HG02759 (cell line): ENCODE measurements at regions not wholly inside any gene's neighbourhood (a gene's known extent, or its start where the extent isn't known, plus 50 kb on each side); places are given as distances from the start of the nearest gene placed in this dataset.

Source experiments
- ATAC-seq: cut with Tn5 transposase; IDR thresholded peaks from one replicate; pipeline ENCODE4 v1.9.1; 2021; ENCODE audit warnings: mild to moderate bottlenecking, moderate library complexity; ENCODE audit not compliant: unreplicated experiment

- ATAC-seq, result no peak
These were observed 263.2 kb upstream of the ZP4 start for GRCh38 chr1:238153939-238154338.

GRCh38 chr1:238153253-238153652 is 262.5 kb upstream of the ZP4 start:
- ATAC-seq, result no peak

- ATAC-seq, result no peak
These were observed 261.4 kb upstream of the ZP4 start for GRCh38 chr1:238152119-238152518.

GRCh38 chr1:238143038-238143437 is 252.3 kb upstream of the ZP4 start:
- no peak for ATAC-seq

- ATAC-seq, result no peak
These were observed 250.6 kb upstream of the ZP4 start for GRCh38 chr1:238141353-238141752.

GRCh38 chr1:238139713-238140112 is 249.0 kb upstream of the ZP4 start:
- ATAC-seq, result no peak

- no peak for ATAC-seq
These were observed 247.4 kb upstream of the ZP4 start for GRCh38 chr1:238138059-238138626.

GRCh38 chr1:238135708-238136664 is 245.3 kb upstream of the ZP4 start:
- ATAC-seq, result no peak

- ATAC-seq, result no peak
These were observed 239.0 kb upstream of the ZP4 start for GRCh38 chr1:238129677-238130076.

- ATAC-seq, result no peak
These were observed 232.5 kb upstream of the ZP4 start for GRCh38 chr1:238123201-238123600.

GRCh38 chr1:238119861-238120260 is 229.1 kb upstream of the ZP4 start:
- ATAC-seq, result no peak

GRCh38 chr1:238119060-238119459 is 228.3 kb upstream of the ZP4 start:
- ATAC-seq, result no peak

- no peak for ATAC-seq
These were observed 225.1 kb upstream of the ZP4 start for GRCh38 chr1:238115852-238116251.

- ATAC-seq, result no peak
These were observed 222.4 kb upstream of the ZP4 start for GRCh38 chr1:238112952-238113621.

- no peak for ATAC-seq
These were observed 220.8 kb upstream of the ZP4 start for GRCh38 chr1:238111516-238111915.

GRCh38 chr1:238111081-238111480 is 220.4 kb upstream of the ZP4 start:
- ATAC-seq, result no peak

GRCh38 chr1:238108417-238108816 is 217.7 kb upstream of the ZP4 start:
- ATAC-seq, result no peak

- ATAC-seq, result no peak
These were observed 216.6 kb upstream of the ZP4 start for GRCh38 chr1:238107322-238107721.

GRCh38 chr1:238104752-238105151 is 214.0 kb upstream of the ZP4 start:
- no peak for ATAC-seq

GRCh38 chr1:238101923-238102322 is 211.2 kb upstream of the ZP4 start:
- ATAC-seq, result no peak

- no peak for ATAC-seq
These were observed 209.1 kb upstream of the ZP4 start for GRCh38 chr1:238099871-238100270.

- ATAC-seq, result no peak
These were observed 198.9 kb upstream of the ZP4 start for GRCh38 chr1:238089615-238090014.
